ENCODE measurements at regions not wholly inside any gene's neighbourhood (a gene's known extent, or its start where the extent isn't known, plus 50 kb on each side); places are given as distances from the start of the nearest gene placed in this dataset.

DNA sequence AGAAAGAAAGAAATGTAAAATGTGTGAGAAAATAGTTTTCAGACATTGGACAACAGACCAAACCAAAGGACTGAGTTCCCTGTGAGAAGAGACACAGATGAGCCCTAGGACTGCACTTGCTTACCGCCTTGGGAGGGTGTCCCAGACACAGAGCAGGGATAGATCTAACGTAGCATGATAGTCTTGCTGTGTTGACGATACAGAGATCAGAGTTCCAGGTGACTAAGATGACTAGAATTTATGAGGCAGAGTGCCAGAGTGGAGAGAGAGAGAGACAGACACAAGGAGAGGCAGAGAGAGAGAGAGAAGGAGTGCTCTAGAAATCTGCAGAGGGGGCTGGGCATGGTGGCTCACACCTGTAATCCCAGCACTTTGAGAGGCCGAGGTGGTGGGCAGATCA, 148.2 kb upstream of the LMNTD1 start:
- Histone ChIP-seq H3K27me3 (ENCODE audit: insufficient read depth, low read depth, low read length) (no peaks in the 10 kb centered on the region), H3K9ac (ENCODE audit: low read length) (no peak overlapping the region), H3F3A (ENCODE audit: insufficient read depth, low read length, poor library complexity, severe bottlenecking) (no peaks in the 10 kb centered on the region), H3K9me3 (ENCODE audit: low read length) (no peaks in the 10 kb centered on the region), H3K4me2 (ENCODE audit: low read length) (no peak overlapping the region), H3K36me3 (ENCODE audit: insufficient read depth, low read length) (no peaks in the 10 kb centered on the region), H4K20me1 (ENCODE audit: insufficient read depth) (no peaks in the 10 kb centered on the region), H3K9me2 (ENCODE audit: insufficient read depth, low read length) (no peaks in the 10 kb centered on the region), H3K27ac (ENCODE audit: low read length) (no peak overlapping the region), H3K79me2 (replicated peaks; ENCODE audit: insufficient read depth, low read length) (no peaks in the 10 kb centered on the region), H3K4me3 (ENCODE audit: low read length) (no peak overlapping the region), H2AFZ (ENCODE audit: low read depth, low read length) (no peak overlapping the region)
- TF ChIP-seq POLR2AphosphoS5 (IDR thresholded peaks at IDR 0.05) (no peak), MXI1 (conservative IDR thresholded peaks at IDR 0.05; ENCODE audit: poor library complexity, severe bottlenecking) (no peak), CTCF (IDR thresholded peaks at IDR 0.05; ENCODE audit: poor library complexity, severe bottlenecking) (no peak), SMC3 (conservative IDR thresholded peaks at IDR 0.05; ENCODE audit: poor library complexity) (no peak), EZH2 (IDR thresholded peaks at IDR 0.05; ENCODE audit: borderline replicate concordance, insufficient read depth, low read length, poor library complexity, severe bottlenecking) (no peak), RAD21 (conservative IDR thresholded peaks at IDR 0.05) (no peak), TAF1 (IDR thresholded peaks at IDR 0.05; ENCODE audit: low read depth) (no peak), EP300 (conservative IDR thresholded peaks at IDR 0.05; ENCODE audit: poor library complexity, severe bottlenecking) (no peak)
- TF ChIP-seq, protein P1, sequence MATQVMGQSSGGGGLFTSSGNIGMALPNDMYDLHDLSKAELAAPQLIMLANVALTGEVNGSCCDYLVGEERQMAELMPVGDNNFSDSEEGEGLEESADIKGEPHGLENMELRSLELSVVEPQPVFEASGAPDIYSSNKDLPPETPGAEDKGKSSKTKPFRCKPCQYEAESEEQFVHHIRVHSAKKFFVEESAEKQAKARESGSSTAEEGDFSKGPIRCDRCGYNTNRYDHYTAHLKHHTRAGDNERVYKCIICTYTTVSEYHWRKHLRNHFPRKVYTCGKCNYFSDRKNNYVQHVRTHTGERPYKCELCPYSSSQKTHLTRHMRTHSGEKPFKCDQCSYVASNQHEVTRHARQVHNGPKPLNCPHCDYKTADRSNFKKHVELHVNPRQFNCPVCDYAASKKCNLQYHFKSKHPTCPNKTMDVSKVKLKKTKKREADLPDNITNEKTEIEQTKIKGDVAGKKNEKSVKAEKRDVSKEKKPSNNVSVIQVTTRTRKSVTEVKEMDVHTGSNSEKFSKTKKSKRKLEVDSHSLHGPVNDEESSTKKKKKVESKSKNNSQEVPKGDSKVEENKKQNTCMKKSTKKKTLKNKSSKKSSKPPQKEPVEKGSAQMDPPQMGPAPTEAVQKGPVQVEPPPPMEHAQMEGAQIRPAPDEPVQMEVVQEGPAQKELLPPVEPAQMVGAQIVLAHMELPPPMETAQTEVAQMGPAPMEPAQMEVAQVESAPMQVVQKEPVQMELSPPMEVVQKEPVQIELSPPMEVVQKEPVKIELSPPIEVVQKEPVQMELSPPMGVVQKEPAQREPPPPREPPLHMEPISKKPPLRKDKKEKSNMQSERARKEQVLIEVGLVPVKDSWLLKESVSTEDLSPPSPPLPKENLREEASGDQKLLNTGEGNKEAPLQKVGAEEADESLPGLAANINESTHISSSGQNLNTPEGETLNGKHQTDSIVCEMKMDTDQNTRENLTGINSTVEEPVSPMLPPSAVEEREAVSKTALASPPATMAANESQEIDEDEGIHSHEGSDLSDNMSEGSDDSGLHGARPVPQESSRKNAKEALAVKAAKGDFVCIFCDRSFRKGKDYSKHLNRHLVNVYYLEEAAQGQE (IDR thresholded peaks at IDR 0.05; ENCODE audit: borderline replicate concordance), result no peak

DNA sequence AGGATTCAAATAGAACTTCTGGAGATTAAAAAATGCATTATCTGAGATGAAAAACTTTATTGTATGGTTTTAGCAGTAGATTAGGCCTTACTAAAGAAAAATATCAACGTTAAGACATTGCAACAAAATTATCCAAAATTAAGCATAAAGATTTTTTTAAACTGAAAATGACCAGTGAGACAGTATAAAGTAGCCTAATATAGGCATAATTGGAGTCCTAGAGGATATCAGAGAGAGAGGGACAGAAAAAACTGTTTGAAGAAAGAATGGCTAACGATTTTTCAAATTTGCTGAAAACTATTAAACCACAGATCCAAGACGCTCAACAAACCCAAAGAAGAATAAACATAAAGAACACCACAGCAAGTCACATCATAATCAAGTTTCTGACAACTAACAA, 149.5 kb upstream of the LMNTD1 start:
- peaks cover 6% of the 10 kb centered on the region for H3K9me3 ChIP-seq (ENCODE audit: low read length)
- H3K9ac ChIP-seq (ENCODE audit: low read length), result no peak overlapping the region
- H2AFZ ChIP-seq (ENCODE audit: low read depth, low read length), result no peak overlapping the region
- TF ChIP-seq RAD21 (conservative IDR thresholded peaks at IDR 0.05) (no peak), EZH2 (IDR thresholded peaks at IDR 0.05; ENCODE audit: borderline replicate concordance, insufficient read depth, low read length, poor library complexity, severe bottlenecking) (no peak), SMC3 (conservative IDR thresholded peaks at IDR 0.05; ENCODE audit: poor library complexity) (no peak)
- TF ChIP-seq, protein P1 (IDR thresholded peaks at IDR 0.05; ENCODE audit: borderline replicate concordance), result no peak
- H3K27me3 ChIP-seq (ENCODE audit: insufficient read depth, low read depth, low read length), result no peaks in the 10 kb centered on the region
- no peaks in the 10 kb centered on the region for H3F3A ChIP-seq (ENCODE audit: insufficient read depth, low read length, poor library complexity, severe bottlenecking)
- H3K79me2 ChIP-seq (replicated peaks; ENCODE audit: insufficient read depth, low read length), result no peaks in the 10 kb centered on the region
- no peaks in the 10 kb centered on the region for H3K36me3 ChIP-seq (ENCODE audit: insufficient read depth, low read length)
- no peaks in the 10 kb centered on the region for H4K20me1 ChIP-seq (ENCODE audit: insufficient read depth)
- H3K4me3 ChIP-seq (ENCODE audit: low read length), result no peak overlapping the region
- H3K27ac ChIP-seq (ENCODE audit: low read length), result no peak overlapping the region
- no peaks in the 10 kb centered on the region for H3K9me2 ChIP-seq (ENCODE audit: insufficient read depth, low read length)
- H3K4me2 ChIP-seq (ENCODE audit: low read length), result no peak overlapping the region

All from neural cell (in vitro differentiated cells).